ENCODE measurements at regions not wholly inside any gene's neighbourhood (a gene's known extent, or its start where the extent isn't known, plus 50 kb on each side); places are given as distances from the start of the nearest gene placed in this dataset.

- TF ChIP-seq CTCF (IDR thresholded peaks at IDR 0.05; ENCODE audit: low read depth, low read length), result no peak
- no peak for TF ChIP-seq MAX (IDR thresholded peaks at IDR 0.05; ENCODE audit: low read depth, low read length)
Measured at GRCh38 chr20:22352019-22352418, 232.4 kb downstream of the FOXA2 start.

All from NB4 (cell line).